Fibroblast of lung (primary cell): ENCODE measurements at regions not wholly inside any gene's neighbourhood (a gene's known extent, or its start where the extent isn't known, plus 50 kb on each side); places are given as distances from the start of the nearest gene placed in this dataset.

ENCODE experiments used
- DNase-seq, 2 donors: peaks; one replicate each; pipeline versions ENCODE4 v3.0.0 to v3.0.0-alpha.2; 2010; ENCODE audit warnings: low read depth in 2 of 2
- H2AFZ ChIP-seq: 2 replicates; pipeline ENCODE4 v1.5.1; 2012; ENCODE audit warnings: low read length, control low read depth, inconsistent platforms
- H3K27ac ChIP-seq: 2 replicates; pipeline ENCODE4 v1.5.1; 2011; ENCODE audit warnings: low read length, control low read depth; ENCODE audit not compliant: insufficient read depth
- H3K27me3 ChIP-seq: 2 replicates; pipeline ENCODE4 v1.5.1; 2011; ENCODE audit warnings: mild to moderate bottlenecking, low read length; ENCODE audit not compliant: control insufficient read depth, insufficient read depth
- H3K36me3 ChIP-seq: 2 replicates; pipeline ENCODE4 v1.5.1; 2011; ENCODE audit warnings: low read length; ENCODE audit not compliant: control insufficient read depth, insufficient read depth
- H3K4me1 ChIP-seq: 2 replicates; pipeline ENCODE4 v1.5.1; 2011; ENCODE audit warnings: low read length; ENCODE audit not compliant: control insufficient read depth, insufficient read depth; ENCODE audit errors: extremely low read depth
- H3K4me2 ChIP-seq: 2 replicates; pipeline ENCODE4 v1.5.1; 2011; ENCODE audit warnings: low read length, control low read depth; ENCODE audit not compliant: insufficient read depth; ENCODE audit errors: extremely low read depth
- H3K4me3 ChIP-seq, 4 experiments: fragments of 200-600 bp in 1 of 4; sonication (generic) in 1 of 4; replicated peaks in 1 of 4; 2 replicates each; pipeline ENCODE4 v1.5.1; 2011 to 2016; ENCODE audit warnings: low read length in 4 of 4, low read depth in 3 of 4, mild to moderate bottlenecking in 3 of 4, control low read depth in 2 of 4, inconsistent platforms in 1 of 4, mixed read lengths in 1 of 4; ENCODE audit not compliant: insufficient read depth in 1 of 4; ENCODE audit errors: control extremely low read depth in 1 of 4
- H3K79me2 ChIP-seq: 2 replicates; pipeline ENCODE4 v1.5.1; 2012; ENCODE audit warnings: mild to moderate bottlenecking, low read length, inconsistent platforms; ENCODE audit not compliant: control insufficient read depth, insufficient read depth
- H3K9ac ChIP-seq: 2 replicates; pipeline ENCODE4 v1.5.1; 2011; ENCODE audit warnings: mild to moderate bottlenecking, low read length, control low read depth; ENCODE audit not compliant: insufficient read depth
- H3K9me3 ChIP-seq: 2 replicates; pipeline ENCODE4 v1.5.1; 2012; ENCODE audit warnings: low read depth, low read length; ENCODE audit not compliant: control insufficient read depth, insufficient read depth
- H4K20me1 ChIP-seq: 2 replicates; pipeline ENCODE4 v1.5.1; 2011; ENCODE audit warnings: low read length; ENCODE audit not compliant: control insufficient read depth, insufficient read depth; ENCODE audit errors: extremely low read depth
- EZH2 ChIP-seq: IDR thresholded peaks from 2 replicates; pipeline ENCODE4 v1.5.1; 2012; ENCODE audit warnings: low read length, control low read depth, mild to moderate bottlenecking; ENCODE audit errors: missing control alignments
- TF ChIP-seq, protein P1 (sequence below), 2 donors: IDR thresholded peaks in 1 of 2; conservative IDR thresholded peaks in 1 of 2; 1 replicate in 1 of 2; 2 replicates in 1 of 2; pipeline ENCODE4 v1.5.1; 2011 to 2012; ENCODE audit warnings: low read length in 2 of 2, control low read depth in 1 of 2, inconsistent platforms in 1 of 2, low read depth in 1 of 2, mild to moderate bottlenecking in 1 of 2

DNA sequence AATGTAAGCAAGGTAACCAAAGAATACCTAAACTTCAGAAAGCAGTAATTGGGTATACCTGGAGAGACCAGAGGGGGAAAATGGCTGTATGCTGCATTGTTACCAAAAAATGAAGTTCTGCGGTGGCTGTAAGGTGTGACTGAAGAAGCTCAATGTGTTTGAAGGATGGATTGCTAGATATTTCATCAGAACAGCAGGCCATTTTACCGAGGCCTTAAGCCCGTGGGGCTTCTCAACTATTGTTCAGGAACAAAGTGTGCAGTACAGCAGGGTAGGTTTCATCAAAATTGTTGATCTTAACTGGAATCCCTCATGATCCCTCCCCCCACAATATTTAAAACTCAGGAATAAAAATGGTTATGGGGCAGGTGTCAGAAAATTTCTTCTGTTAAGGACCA, 204.0 kb upstream of the GHITM start:
- Histone ChIP-seq H4K20me1 (no peaks in the 10 kb centered on the region), H3K27ac (no peak overlapping the region), H3K36me3 (no peaks in the 10 kb centered on the region), H3K4me1 (no peaks in the 10 kb centered on the region), H2AFZ (no peak overlapping the region), H3K4me3 (no peak overlapping the region), H3K9me3 (no peaks in the 10 kb centered on the region), H3K9ac (no peak overlapping the region), H3K79me2 (no peaks in the 10 kb centered on the region), H3K4me2 (no peak overlapping the region), H3K27me3 (no peaks in the 10 kb centered on the region)
- no peak for TF ChIP-seq EZH2
- TF ChIP-seq, protein P1, sequence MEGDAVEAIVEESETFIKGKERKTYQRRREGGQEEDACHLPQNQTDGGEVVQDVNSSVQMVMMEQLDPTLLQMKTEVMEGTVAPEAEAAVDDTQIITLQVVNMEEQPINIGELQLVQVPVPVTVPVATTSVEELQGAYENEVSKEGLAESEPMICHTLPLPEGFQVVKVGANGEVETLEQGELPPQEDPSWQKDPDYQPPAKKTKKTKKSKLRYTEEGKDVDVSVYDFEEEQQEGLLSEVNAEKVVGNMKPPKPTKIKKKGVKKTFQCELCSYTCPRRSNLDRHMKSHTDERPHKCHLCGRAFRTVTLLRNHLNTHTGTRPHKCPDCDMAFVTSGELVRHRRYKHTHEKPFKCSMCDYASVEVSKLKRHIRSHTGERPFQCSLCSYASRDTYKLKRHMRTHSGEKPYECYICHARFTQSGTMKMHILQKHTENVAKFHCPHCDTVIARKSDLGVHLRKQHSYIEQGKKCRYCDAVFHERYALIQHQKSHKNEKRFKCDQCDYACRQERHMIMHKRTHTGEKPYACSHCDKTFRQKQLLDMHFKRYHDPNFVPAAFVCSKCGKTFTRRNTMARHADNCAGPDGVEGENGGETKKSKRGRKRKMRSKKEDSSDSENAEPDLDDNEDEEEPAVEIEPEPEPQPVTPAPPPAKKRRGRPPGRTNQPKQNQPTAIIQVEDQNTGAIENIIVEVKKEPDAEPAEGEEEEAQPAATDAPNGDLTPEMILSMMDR (conservative IDR thresholded peaks at IDR 0.05 in 1 of 2, IDR thresholded peaks at IDR 0.05 in 1 of 2; ENCODE audit: low read depth in 1 of 2, low read length in 2 of 2) = no peak
- DNase-seq = no peak

DNA sequence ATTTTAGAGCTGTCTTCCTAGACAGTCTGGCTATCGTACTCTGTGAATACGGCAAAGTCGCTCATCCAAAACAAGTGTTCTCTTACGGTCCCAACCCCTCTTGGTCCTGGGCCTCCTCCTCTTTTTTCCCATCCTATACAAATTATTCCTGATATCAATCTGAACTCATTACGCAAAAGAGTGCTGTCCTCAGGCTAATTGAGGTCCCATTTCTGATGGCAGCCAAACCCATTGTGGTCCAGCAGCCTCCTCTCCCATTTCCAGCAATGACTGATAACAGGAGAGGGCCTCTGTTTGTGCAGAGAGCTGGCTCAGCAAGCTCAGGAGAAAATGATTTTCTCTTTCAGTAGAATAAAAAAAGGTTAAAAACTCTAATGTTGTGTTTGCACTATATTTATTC, 203.4 kb upstream of the GHITM start:
- Histone ChIP-seq H3K9ac (no peak overlapping the region), H3K4me2 (no peak overlapping the region), H3K79me2 (no peaks in the 10 kb centered on the region), H2AFZ (no peak overlapping the region), H3K27ac (no peak overlapping the region), H3K4me3 (no peak overlapping the region), H3K9me3 (no peaks in the 10 kb centered on the region), H4K20me1 (no peaks in the 10 kb centered on the region), H3K36me3 (no peaks in the 10 kb centered on the region), H3K4me1 (no peaks in the 10 kb centered on the region), H3K27me3 (no peaks in the 10 kb centered on the region)
- DNase-seq = no peak
- TF ChIP-seq EZH2 = no peak
- TF ChIP-seq, protein P1 (conservative IDR thresholded peaks at IDR 0.05 in 1 of 2, IDR thresholded peaks at IDR 0.05 in 1 of 2; ENCODE audit: low read depth in 1 of 2, low read length in 2 of 2) = no peak

DNA sequence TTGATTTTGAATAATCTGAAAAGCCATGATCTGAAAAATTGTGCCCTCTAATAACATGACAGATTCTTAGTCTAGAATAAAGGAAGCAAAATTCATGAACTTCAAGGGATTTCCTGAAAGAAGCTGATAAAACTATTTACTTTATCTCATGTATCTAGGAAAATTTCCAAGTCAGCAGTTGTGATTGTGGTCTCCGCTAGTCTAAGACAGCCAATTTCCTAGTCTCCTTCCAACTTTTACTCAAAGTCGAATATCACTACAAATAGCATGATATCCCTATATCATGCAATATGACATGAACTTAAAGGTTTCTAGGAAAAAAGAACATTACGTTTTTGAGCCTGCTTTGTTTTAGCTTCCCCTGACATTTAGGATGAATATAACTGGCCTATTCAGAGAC, 202.1 kb upstream of the GHITM start:
- H4K20me1 ChIP-seq = no peaks in the 10 kb centered on the region
- H3K9me3 ChIP-seq = no peaks in the 10 kb centered on the region
- no peaks in the 10 kb centered on the region for H3K36me3 ChIP-seq
- no peaks in the 10 kb centered on the region for H3K79me2 ChIP-seq
- no peak overlapping the region for H3K4me2 ChIP-seq
- H3K9ac ChIP-seq = no peak overlapping the region
- no peak for TF ChIP-seq EZH2
- TF ChIP-seq, protein P1 (conservative IDR thresholded peaks at IDR 0.05 in 1 of 2, IDR thresholded peaks at IDR 0.05 in 1 of 2; ENCODE audit: low read depth in 1 of 2, low read length in 2 of 2) = no peak
- H3K27ac ChIP-seq = no peak overlapping the region
- no peak for DNase-seq
- H3K4me1 ChIP-seq = no peaks in the 10 kb centered on the region
- no peak overlapping the region for H2AFZ ChIP-seq
- no peaks in the 10 kb centered on the region for H3K27me3 ChIP-seq
- no peak overlapping the region for H3K4me3 ChIP-seq
